Frontal cortex (tissue), 3 donors: ENCODE measurements at regions not wholly inside any gene's neighbourhood (a gene's known extent, or its start where the extent isn't known, plus 50 kb on each side); places are given as distances from the start of the nearest gene placed in this dataset.
"Not testable (repeated sequence)": the region's sequence is repeated elsewhere in the genome, so short reads cannot be mapped to it uniquely, and the experiment has no call there.

Experiments
- DNase-seq, 2 donors: peaks; one replicate each; pipeline ENCODE4 v3.0.0; 2012; ENCODE audit warnings: low spot score in 2 of 2
- FAIRE-seq: peaks from 2 replicates; lab custom pipeline; 2012; peaks lifted over from hg19 to GRCh38; lab: Jason Lieb, UNC
- donor health status: control.
- donor health status: control.
- donor health status: control.

DNA sequence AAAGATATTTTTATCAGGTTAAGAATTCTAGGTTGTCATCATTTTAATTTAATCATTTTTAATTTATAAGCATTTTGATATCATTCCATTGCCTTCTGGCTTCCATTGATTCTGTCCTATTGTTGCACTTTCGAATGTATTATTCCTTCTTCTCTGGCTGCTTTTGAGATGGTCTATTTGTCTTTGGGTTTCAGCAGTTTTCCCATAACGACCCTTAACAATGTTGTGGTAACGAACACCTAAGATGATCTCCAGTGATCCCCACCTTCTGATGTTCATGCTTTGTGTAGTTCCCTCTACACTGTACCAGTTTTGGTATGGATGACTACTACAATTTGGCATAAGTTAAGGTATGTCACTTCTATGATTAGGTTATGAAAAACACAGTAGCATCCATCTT is 59.9 kb downstream of the MINAR1 start:
- DNase-seq: no peak
- FAIRE-seq: no peak

GRCh38 chr15:79494384-79494909 is 62.3 kb downstream of the MINAR1 start:
- DNase-seq (no peak), FAIRE-seq (no peak)

DNA sequence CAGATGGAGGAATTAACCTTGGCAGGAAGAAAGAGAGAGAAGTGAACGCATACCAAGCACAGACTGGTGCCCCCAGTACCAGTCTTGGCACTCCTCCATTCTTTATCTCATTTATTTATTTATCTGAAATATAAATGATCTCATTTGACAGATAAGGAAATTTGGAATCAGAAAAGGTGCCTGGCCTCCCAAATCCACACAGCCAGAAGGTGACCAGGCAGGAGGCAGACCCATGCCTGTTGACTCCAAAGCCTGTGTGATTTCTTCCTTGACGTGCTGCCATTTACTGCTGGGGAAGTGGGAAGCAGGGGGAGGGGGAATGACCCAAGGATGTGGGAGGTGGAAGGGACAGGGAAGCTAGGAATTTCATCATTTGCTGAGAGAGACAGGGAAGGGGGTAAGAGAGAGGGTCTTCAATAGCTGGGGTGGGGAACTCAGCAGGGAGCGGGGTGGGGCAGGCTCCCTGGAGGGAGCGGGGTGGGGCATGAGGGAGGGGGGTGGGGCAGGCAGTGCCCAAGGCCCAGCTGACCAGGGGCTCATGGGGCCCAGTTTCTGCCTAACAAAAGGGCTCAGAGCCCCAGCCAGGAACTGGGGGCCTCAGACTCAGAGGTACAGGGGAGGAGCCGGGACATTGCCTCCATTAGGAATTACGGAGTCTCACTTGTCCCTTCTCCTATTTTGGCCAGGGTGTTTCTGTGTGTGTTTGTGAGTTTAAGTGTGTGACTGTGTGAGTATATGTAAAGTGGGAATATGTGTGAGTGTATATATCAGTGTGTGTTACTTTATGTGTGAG is 63.0 kb downstream of the MINAR1 start:
- FAIRE-seq (no peak), DNase-seq (no peak)

DNA sequence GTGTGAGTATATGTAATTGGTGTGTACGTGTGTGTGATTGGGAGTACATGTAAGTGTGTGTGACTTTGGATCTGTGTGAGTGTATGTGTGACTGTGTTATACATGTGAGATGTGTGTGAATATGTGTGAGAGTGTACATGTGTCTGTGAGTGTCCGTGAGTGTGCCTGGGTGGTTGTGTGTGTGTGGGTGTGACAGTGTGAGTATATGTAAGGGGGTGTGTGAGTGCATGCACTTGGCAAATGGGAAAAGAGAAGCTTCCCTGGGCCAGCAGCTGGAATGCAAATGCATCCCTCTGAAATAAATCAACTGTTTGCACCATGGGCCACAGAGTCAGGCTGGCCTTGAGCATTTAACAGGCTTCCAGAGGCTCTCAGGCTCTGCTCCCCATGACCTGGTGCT is 63.6 kb downstream of the MINAR1 start:
- DNase-seq: no peak
- no peak for FAIRE-seq

DNA sequence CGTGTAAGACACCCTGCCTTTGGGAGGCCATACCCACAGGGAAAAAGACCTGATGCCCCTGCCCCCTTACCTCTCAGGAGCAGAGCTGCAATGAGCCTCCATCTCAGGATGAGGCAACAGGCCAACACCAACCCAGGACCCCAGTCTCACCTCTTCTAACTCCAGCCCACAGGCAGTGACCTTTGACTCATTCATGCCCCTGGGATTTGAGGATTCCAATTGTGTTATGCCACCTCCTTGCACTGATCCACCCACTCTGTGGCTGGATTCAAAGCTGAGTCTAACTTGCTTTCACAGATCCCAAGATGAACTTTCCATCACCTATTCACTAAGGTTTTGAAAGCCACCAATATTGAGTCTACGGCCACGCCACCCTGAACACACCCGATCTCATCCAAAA is 64.7 kb downstream of the MINAR1 start:
- FAIRE-seq: no peak
- DNase-seq: no peak

DNA sequence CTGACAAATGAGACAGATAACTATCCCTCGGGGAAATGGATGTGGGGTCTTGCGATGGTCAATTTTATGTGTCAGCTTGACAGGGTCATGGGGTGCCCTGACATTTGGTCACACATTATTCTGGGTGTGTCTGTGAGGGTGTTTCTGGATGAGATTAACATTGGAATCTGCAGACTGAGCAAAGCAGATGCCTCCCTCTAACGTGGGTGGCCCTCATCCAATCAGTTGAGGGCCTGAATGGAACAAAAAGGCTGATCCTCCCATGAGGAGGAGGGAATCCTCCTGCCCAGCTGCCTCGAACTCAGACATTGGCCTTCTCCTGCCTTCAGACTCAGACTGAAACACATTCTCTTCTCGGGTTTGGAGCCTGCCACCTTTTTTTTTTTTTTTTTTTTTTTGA is 69.0 kb downstream of the MINAR1 start:
- FAIRE-seq: no peak
- no peak for DNase-seq

GRCh38 chr15:79505956-79506355 is 73.8 kb downstream of the MINAR1 start:
- DNase-seq (no peak), FAIRE-seq (no peak)

DNA sequence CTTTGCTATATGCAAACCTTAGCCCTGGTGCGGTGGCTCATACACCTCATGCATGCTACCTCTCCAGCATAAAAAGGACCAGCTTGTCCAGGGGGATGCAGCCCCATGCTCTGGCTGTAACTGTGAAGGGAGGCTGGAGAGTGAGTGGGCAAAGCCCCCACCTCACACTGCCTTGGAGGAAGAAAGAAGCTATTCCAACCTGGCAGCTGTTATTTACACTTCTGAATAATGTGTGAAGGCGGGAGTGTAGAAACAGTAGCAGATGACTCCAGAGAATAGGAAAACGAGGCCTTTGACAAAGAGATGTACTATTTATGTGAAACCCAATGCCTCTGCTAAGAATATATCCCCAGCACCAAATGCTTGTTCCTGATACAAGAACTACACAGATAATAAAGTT is 80.7 kb downstream of the MINAR1 start:
- FAIRE-seq, DNase-seq: not testable (repeated sequence)

- DNase-seq (no peak), FAIRE-seq (no peak)
Measured at GRCh38 chr15:79513417-79513816, 81.3 kb downstream of the MINAR1 start.

DNA sequence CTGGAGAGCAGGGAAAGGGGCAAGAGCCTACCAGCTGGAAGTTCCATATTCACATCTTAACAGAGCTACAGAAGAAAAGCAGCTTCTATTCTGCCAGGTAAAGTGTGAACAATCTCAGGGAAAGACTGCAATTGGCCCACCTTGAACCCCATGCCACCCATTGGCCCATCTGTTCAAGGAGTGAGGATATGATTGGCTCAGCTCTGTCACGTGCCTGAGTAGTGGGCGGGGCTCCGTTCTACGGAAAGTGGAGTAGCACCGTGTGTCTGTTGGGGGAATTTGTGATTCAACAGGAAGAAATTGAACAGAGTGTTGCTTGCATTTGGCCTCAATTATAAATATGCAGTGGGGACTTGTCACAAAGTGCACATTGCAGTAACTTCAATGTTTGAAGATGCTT is 81.8 kb downstream of the MINAR1 start:
- DNase-seq (no peak), FAIRE-seq (no peak)

- DNase-seq: no peak
- no peak for FAIRE-seq
Measured at GRCh38 chr15:79515300-79516027, 83.3 kb downstream of the MINAR1 start.

DNA sequence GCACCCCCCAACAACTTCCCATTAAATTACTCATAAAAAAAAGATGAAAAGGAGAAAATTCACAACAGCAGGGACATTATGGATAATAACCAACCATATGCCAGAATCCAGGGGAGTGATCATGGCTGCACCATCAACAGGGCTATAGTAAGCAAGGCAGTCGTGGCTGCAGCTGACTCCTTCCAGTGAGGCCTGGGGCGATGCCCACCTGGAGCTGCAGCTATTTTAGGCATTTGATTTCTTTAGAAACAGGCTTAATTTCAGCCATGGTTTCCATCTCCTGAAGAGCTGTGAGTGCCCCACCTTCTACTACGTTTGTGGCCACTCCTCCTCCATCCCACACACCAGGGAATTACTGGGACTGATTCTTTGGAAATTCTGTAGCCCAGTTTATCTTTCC is 84.0 kb downstream of the MINAR1 start:
- FAIRE-seq (no peak), DNase-seq (no peak)

- FAIRE-seq: no peak
Measured at GRCh38 chr15:79516646-79517045, 84.5 kb downstream of the MINAR1 start.

GRCh38 chr15:79519628-79520027 is 87.5 kb downstream of the MINAR1 start:
- DNase-seq (no peak), FAIRE-seq (no peak)

More at GRCh38 chr15:79516646-79517045, 84.5 kb downstream of the MINAR1 start:
- DNase-seq: no peak

DNA sequence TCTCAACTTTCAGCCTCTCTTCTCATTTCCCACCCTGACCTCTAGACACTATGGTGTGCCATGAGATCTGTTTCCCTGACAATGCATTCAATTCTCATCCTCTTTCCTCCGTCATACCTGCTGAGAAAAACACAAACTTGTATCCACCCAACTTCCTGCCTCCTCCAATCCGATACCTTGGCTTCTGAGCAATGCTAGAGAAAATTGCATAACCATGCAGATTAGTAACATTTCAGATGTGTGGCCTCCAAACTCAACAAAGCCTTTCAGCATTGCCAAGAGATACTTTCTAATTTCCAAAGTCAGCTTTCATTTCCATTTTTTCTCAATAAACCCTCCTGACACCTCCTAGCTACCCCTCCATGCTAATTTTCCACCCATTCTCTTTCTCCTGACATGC is 88.5 kb downstream of the MINAR1 start:
- DNase-seq (no peak), FAIRE-seq (no peak)

- FAIRE-seq: no peak
- no peak for DNase-seq
Measured at GRCh38 chr15:79522656-79523055, 90.5 kb downstream of the MINAR1 start.

GRCh38 chr15:79523266-79523665 is 91.1 kb downstream of the MINAR1 start:
- FAIRE-seq: no peak

GRCh38 chr15:79524531-79524930 is 92.4 kb downstream of the MINAR1 start:
- no peak for DNase-seq
- FAIRE-seq: no peak

More at GRCh38 chr15:79523266-79523665, 91.1 kb downstream of the MINAR1 start:
- DNase-seq: no peak

DNA sequence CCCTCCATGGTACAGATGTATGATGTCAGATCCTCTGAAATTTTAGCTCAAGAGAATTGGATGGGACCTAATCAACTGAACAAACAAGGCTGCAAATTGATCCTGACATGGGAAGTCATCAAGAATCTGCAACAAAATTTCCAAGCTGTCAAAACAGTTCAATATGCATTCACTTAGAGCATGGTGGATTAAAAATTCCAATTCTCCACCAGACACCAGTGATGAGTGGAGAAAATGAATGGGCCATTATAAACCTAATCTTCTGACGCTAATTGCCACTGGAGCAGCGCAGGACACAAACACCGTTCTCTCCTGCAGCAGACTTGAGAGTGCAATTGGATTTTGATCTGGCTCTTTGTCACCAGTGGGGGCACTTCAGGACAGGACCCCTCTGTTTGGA is 94.2 kb downstream of the MINAR1 start:
- FAIRE-seq: no peak
- DNase-seq: no peak

DNA sequence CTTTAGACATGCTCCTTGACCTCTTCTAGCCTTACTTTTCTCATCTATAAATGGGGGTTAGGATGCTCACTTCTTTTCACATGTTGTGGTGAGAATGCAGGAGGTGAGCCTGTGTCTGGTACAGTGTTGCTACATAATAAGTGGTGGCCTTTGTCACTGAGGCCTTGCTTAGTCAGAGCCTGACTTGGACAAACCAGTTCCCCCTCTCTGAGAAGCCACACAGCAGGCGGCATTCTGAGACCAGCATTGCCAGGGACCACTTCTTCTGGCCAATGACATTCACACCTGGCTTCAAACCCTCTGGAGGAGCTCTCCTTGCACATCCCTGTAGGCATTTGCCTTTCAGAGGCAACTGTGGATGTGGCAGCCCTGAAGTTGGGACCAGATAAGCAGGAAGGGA is 95.7 kb downstream of the MINAR1 start:
- DNase-seq: no peak
- no peak for FAIRE-seq

GRCh38 chr15:79529157-79529785 is 97.1 kb downstream of the MINAR1 start:
- DNase-seq (no peak), FAIRE-seq (no peak)
